Fibroblast of skin of right biceps (primary cell): ENCODE measurements at regions not wholly inside any gene's neighbourhood (a gene's known extent, or its start where the extent isn't known, plus 50 kb on each side); places are given as distances from the start of the nearest gene placed in this dataset.
"Not testable (repeated sequence)": the region's sequence is repeated elsewhere in the genome, so short reads cannot be mapped to it uniquely, and the experiment has no call there.

Experiments
- DNase-seq: peaks from one replicate; pipeline ENCODE4 v3.0.0-alpha.2; 2013

- DNase-seq, result no peak
Observed at GRCh38 chr19:56894626-56895025, 54.1 kb upstream of the PEG3 start.

- DNase-seq, result no peak
Observed at GRCh38 chr19:56896095-56896494, 55.6 kb upstream of the PEG3 start.

- DNase-seq, result no peak
Observed at GRCh38 chr19:56899943-56900342, 59.4 kb upstream of the PEG3 start.

- DNase-seq, result no peak
Observed at GRCh38 chr19:56900573-56901097, 60.1 kb upstream of the PEG3 start.

- DNase-seq, result no peak
Observed at GRCh38 chr19:56905631-56906150, 65.2 kb upstream of the PEG3 start.

- DNase-seq, result no peak
Observed at GRCh38 chr19:56912401-56913112, 72.0 kb upstream of the PEG3 start.

- DNase-seq, result not testable (repeated sequence)
Observed at GRCh38 chr19:56913113-56913455, 72.6 kb upstream of the PEG3 start.

GRCh38 chr19:56916528-56916927, 76.0 kb upstream of the PEG3 start:
- DNase-seq, result no peak

GRCh38 chr19:56917529-56917928, 77.0 kb upstream of the PEG3 start:
- no peak for DNase-seq

GRCh38 chr19:56917998-56918397, 77.5 kb upstream of the PEG3 start:
- DNase-seq, result no peak

- no peak for DNase-seq
Observed at GRCh38 chr19:56918682-56919307, 78.3 kb upstream of the PEG3 start.

- no peak for DNase-seq
Observed at GRCh38 chr19:56919308-56919995, 78.9 kb upstream of the PEG3 start.

- DNase-seq, result not testable (repeated sequence)
Observed at GRCh38 chr19:56926094-56926493, 85.6 kb upstream of the PEG3 start.

GRCh38 chr19:56927294-56927693, 86.8 kb upstream of the PEG3 start:
- DNase-seq, result no peak

- DNase-seq, result no peak
Observed at GRCh38 chr19:56927791-56928207, 87.3 kb upstream of the PEG3 start.

GRCh38 chr19:56930647-56931535, 90.4 kb upstream of the PEG3 start:
- no peak for DNase-seq

GRCh38 chr19:56933014-56933705, 92.6 kb upstream of the PEG3 start:
- DNase-seq, result no peak

- no peak for DNase-seq
Observed at GRCh38 chr19:56934438-56935090, 94.0 kb upstream of the PEG3 start.

GRCh38 chr19:56939951-56940350, 99.4 kb upstream of the PEG3 start:
- DNase-seq, result no peak

- DNase-seq, result peak; percentile 1
Observed at GRCh38 chr19:56942756-56943155, 102.2 kb upstream of the PEG3 start.

GRCh38 chr19:56946159-56946558, 105.6 kb upstream of the PEG3 start:
- no peak for DNase-seq

GRCh38 chr19:56947206-56947605, 106.7 kb upstream of the PEG3 start:
- DNase-seq, result no peak
